ENCODE measurements at regions not wholly inside any gene's neighbourhood (a gene's known extent, or its start where the extent isn't known, plus 50 kb on each side); places are given as distances from the start of the nearest gene placed in this dataset.

DNA sequence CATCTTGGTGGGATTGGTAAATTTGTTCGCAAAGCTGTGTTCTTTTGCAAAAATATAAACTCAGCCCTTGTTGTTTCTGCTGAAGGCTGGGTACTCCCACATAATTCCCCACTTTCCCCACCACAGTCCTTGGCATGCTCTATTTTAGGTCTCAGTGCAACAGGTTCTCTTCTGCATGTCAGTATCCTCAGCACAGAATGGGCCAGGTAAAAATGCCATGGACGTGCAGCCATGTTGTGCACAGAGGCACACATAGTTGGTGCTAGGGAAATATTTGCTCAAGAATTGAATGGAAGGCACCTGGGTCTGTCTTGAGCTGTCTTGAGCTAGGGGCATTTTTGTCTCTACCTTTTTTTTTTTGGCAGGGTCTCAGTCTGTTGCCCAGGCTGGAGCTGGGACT, 87.8 kb upstream of the LHX5 start:
- Histone ChIP-seq H3K9me3 (replicated peaks in 1 of 3) (no peaks in the 10 kb centered on the region), H3K27ac (no peak overlapping the region), H3K36me3 (replicated peaks in 1 of 2) (no peaks in the 10 kb centered on the region), H3K27me3 (peaks cover under 1% of the 10 kb centered on the region), H3K4me1 (replicated peaks in 1 of 2) (no peaks in the 10 kb centered on the region), H3K4me3 (no peak overlapping the region)
- intact Hi-C loops (cut with DNase I), result no loop called here
- no peak for DNase-seq
- no peak for TF ChIP-seq POLR2A (IDR thresholded peaks at IDR 0.05)
- no peak for TF ChIP-seq CTCF (IDR thresholded peaks at IDR 0.05)
- 73 to 79% (median 76%) methylated on average over 2 of the region's 2 CpGs for WGBS, 4 donors

DNA sequence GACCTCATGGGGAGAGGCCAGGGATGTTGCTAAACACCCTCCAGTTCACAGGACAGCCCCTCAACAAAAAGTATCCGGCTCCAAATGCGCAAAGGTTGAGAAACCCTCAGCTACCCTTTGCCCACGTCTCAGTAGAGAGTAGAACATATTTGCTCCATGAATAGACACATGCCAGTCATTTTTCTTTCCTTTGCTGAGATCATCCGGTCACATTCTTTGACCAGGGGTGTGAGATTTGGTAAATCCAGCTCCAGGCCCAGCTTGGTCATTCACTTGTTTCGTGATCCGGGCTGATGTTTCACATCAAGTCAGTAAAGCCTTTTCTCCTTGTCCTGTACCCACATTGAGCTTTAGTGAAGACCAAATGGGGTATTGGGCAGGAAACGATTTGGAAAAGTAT, 83.6 kb upstream of the LHX5 start:
- no peak for DNase-seq
- intact Hi-C loops (cut with DNase I), result no loop called here
- TF ChIP-seq POLR2A (IDR thresholded peaks at IDR 0.05), result no peak
- TF ChIP-seq CTCF (IDR thresholded peaks at IDR 0.05), result no peak
- Histone ChIP-seq H3K4me3 (no peak overlapping the region), H3K4me1 (replicated peaks in 1 of 2) (no peaks in the 10 kb centered on the region), H3K27me3 (no peaks in the 10 kb centered on the region), H3K27ac (no peak overlapping the region), H3K36me3 (replicated peaks in 1 of 2) (no peaks in the 10 kb centered on the region), H3K9me3 (replicated peaks in 1 of 3) (no peaks in the 10 kb centered on the region)
- WGBS, 4 donors, result 59 to 68% (median 63%) methylated on average over 7 of the region's 7 CpGs

DNA sequence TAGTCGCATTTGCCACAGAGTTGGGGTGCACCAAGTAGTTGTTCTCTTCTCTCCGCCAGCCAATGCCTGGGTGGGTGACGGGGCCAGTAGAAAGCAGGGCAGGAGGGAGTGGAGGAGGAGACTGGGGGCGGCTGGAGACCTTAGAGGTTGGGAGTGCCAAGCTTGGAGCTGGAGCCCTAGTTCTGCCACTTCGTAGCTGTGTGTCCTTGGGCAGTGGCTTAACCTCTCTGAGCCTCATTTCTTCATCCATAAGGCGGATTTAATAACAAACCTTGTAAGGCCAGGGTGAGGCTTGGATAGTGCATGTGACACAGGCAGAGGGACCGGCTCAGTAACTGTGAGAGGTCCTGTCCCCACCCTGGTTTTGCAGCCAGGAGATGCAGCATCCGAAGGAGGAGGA, 81.1 kb upstream of the LHX5 start:
- H3K9me3 ChIP-seq (replicated peaks in 1 of 3), result no peaks in the 10 kb centered on the region
- H3K36me3 ChIP-seq (replicated peaks in 1 of 2), result no peaks in the 10 kb centered on the region
- H3K27me3 ChIP-seq, result no peaks in the 10 kb centered on the region
- intact Hi-C loops (cut with DNase I), result no loop called here
- no peak for TF ChIP-seq CTCF (IDR thresholded peaks at IDR 0.05)
- no peak for TF ChIP-seq POLR2A (IDR thresholded peaks at IDR 0.05)
- no peak overlapping the region for H3K27ac ChIP-seq
- no peak for DNase-seq
- WGBS, 4 donors, result 70 to 87% (median 71%) methylated on average over 6 to 8 of the region's 8 CpGs
- no peak overlapping the region for H3K4me3 ChIP-seq
- H3K4me1 ChIP-seq (replicated peaks in 1 of 2), result no peaks in the 10 kb centered on the region

GRCh38 chr12:113551563-113551962, 79.9 kb upstream of the LHX5 start:
- no peak for DNase-seq
- WGBS, 4 donors, result 59 to 68% (median 62%) methylated on average over 4 of the region's 4 CpGs
- H3K27ac ChIP-seq, result no peak overlapping the region
- H3K9me3 ChIP-seq (replicated peaks in 1 of 3), result no peaks in the 10 kb centered on the region
- intact Hi-C loops (cut with DNase I), result no loop called here
- no peaks in the 10 kb centered on the region for H3K36me3 ChIP-seq (replicated peaks in 1 of 2)
- no peaks in the 10 kb centered on the region for H3K27me3 ChIP-seq
- H3K4me3 ChIP-seq, result no peak overlapping the region
- H3K4me1 ChIP-seq (replicated peaks in 1 of 2), result no peaks in the 10 kb centered on the region
- TF ChIP-seq POLR2A (IDR thresholded peaks at IDR 0.05) (no peak), CTCF (IDR thresholded peaks at IDR 0.05) (no peak)
